ENCODE measurements at regions not wholly inside any gene's neighbourhood (a gene's known extent, or its start where the extent isn't known, plus 50 kb on each side); places are given as distances from the start of the nearest gene placed in this dataset.

DNA sequence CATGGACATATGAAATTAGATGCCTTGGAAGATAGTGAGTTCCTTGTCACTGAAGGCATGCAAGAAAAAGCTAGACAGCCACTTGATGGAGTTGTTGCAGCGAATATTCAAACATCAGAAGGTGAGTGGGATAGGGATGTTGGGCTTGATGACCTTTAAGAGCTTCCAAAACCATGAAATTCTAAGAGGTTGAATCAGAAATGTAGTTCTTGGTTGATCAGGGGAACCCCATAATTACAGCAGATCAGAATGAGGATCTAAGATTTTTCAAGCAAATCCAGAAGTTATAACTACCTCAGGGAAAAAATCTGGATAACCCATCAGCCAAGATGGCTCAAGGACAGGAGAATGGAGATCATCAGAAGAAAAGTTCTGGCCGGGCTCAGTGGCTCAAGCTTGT, 244.3 kb upstream of the NR4A3 start:
- H3K4me1 Mint-ChIP-seq: peaks cover 7% of the 10 kb centered on the region in 2 experiments
- Histone ChIP-seq H2BK5ac (ENCODE audit: insufficient read length, low read length) (no peak overlapping the region), H3K4ac (ENCODE audit: low read depth, low read length) (no peak overlapping the region), H2BK12ac (ENCODE audit: insufficient read length, low read depth, low read length) (no peak overlapping the region), H3K23me2 (ENCODE audit: insufficient read length, low read depth, low read length, poor library complexity, severe bottlenecking) (no peaks in the 10 kb centered on the region), H3K79me2 (ENCODE audit: insufficient read depth, low read length) (no peaks in the 10 kb centered on the region), H4K5ac (ENCODE audit: insufficient read length, low read depth, low read length) (no peak overlapping the region), H2AK5ac (ENCODE audit: insufficient read length, low read length) (no peak overlapping the region), H3K79me1 (ENCODE audit: insufficient read depth, low read depth, low read length, poor library complexity, severe bottlenecking) (no peaks in the 10 kb centered on the region), H3K27me3 (ENCODE audit: insufficient read depth, low read length) (no peaks in the 10 kb centered on the region), H3K23ac (ENCODE audit: insufficient read length, low read depth, low read length) (no peak overlapping the region), H3K9me3 (ENCODE audit: control insufficient read depth, low read depth, low read length) (no peaks in the 10 kb centered on the region), H3K4me2 (ENCODE audit: insufficient read depth, insufficient read length, low read length) (no peak overlapping the region), H2AFZ (ENCODE audit: low read length) (no peak overlapping the region), H3K4me1 (ENCODE audit: insufficient read depth, low read length) (peaks cover 2% of the 10 kb centered on the region; the same call in 1 of the 2 replicates), H4K8ac (replicated peaks; ENCODE audit: insufficient read length, low read depth, low read length) (no peak overlapping the region), H3K27ac (ENCODE audit: insufficient read length, low read depth, low read length) (no peak overlapping the region), H3K9ac (ENCODE audit: extremely low read depth, insufficient read length, low read length) (no peak overlapping the region), H3K18ac (ENCODE audit: insufficient read length, low read depth, low read length) (no peak overlapping the region), H2BK15ac (ENCODE audit: low read depth, low read length) (no peak overlapping the region), H2BK20ac (ENCODE audit: low read depth, low read length, poor library complexity, severe bottlenecking) (no peak overlapping the region), H2BK120ac (ENCODE audit: low read depth, low read length, poor library complexity, severe bottlenecking) (no peak overlapping the region), H3T11ph (ENCODE audit: low read length) (no peak overlapping the region), H4K20me1 (ENCODE audit: control insufficient read depth, insufficient read depth, insufficient read length) (no peaks in the 10 kb centered on the region), H3K56ac (ENCODE audit: insufficient read length, low read depth, low read length) (no peak overlapping the region), H3K14ac (ENCODE audit: insufficient read depth, low read length) (no peak overlapping the region), H4K91ac (ENCODE audit: insufficient read length, low read depth, low read length) (no peak overlapping the region)
- no peaks in the 10 kb centered on the region for H3K9me3 Mint-ChIP-seq
- no peak for TF ChIP-seq CTCF (conservative IDR thresholded peaks at IDR 0.05)
- no CpG with 5 or more reads among the region's 2 CpGs for WGBS (ENCODE audit: extremely low coverage, insufficient read length, low lambda C conversion rate)
- H3K27ac Mint-ChIP-seq: no peak overlapping the region
- no peak overlapping the region for H3K4me3 Mint-ChIP-seq
- H3K27me3 Mint-ChIP-seq (ENCODE audit: low read depth): no peaks in the 10 kb centered on the region
- no peaks in the 10 kb centered on the region for H3K36me3 Mint-ChIP-seq (ENCODE audit: insufficient read depth in 1 of 3, low read depth in 3 of 3)
- no peak for DNase-seq
